HepG2 (cell line): ENCODE measurements at regions not wholly inside any gene's neighbourhood (a gene's known extent, or its start where the extent isn't known, plus 50 kb on each side); places are given as distances from the start of the nearest gene placed in this dataset.

ENCODE experiments used
- CBX2 ChIP-seq, 2 experiments: fragments of 200-600 bp in 1 of 2; sonication (generic); formaldehyde crosslinking in 1 of 2; IDR thresholded peaks; 2 replicates each; pipeline versions ENCODE4 v1.7.0 to v1.8.1; 2018 to 2022; ENCODE audit warnings: low read depth in 2 of 2, low read length in 1 of 2, mild to moderate bottlenecking in 1 of 2, missing genetic modification reagents in 1 of 2
- CEBPB ChIP-seq: IDR thresholded peaks from 2 replicates; pipeline ENCODE4 v1.6.1; 2011; ENCODE audit warnings: low read depth, low read length, improper control_type of control experiment, borderline replicate concordance
- FOXP1 ChIP-seq, 2 experiments: fragments of 450-650 bp in 1 of 2; IDR thresholded peaks; 2 replicates each; pipeline ENCODE4 v1.6.1; 2017 to 2018; ENCODE audit warnings: antibody characterized with exemption in 1 of 2
- HDAC1 ChIP-seq: sonication (generic); formaldehyde crosslinking; IDR thresholded peaks from 2 replicates; pipeline ENCODE4 v1.5.1; 2020; ENCODE audit warnings: mild to moderate bottlenecking, missing genetic modification reagents
- MAFF ChIP-seq: IDR thresholded peaks from 2 replicates; pipeline ENCODE4 v1.6.1; 2011; ENCODE audit warnings: low read depth, low read length, improper control_type of control experiment
- MAZ ChIP-seq, 2 experiments: sonication (generic) in 1 of 2; formaldehyde crosslinking in 1 of 2; IDR thresholded peaks; 2 replicates each; pipeline versions ENCODE4 v1.5.0 to v1.6.1; 2012 to 2020; ENCODE audit warnings: low read depth in 2 of 2, mild to moderate bottlenecking in 2 of 2, borderline replicate concordance in 1 of 2, improper control_type of control experiment in 1 of 2, low read length in 1 of 2, missing genetic modification reagents in 1 of 2, moderate library complexity in 1 of 2
- MXI1 ChIP-seq: IDR thresholded peaks from 3 replicates; pipeline ENCODE4 v1.6.1; 2012; ENCODE audit warnings: low read depth, low read length, inconsistent platforms, borderline replicate concordance
- TBL1XR1 ChIP-seq: fragments of 150-350 bp; IDR thresholded peaks from 2 replicates; pipeline ENCODE4 v1.6.1; 2014; ENCODE audit warnings: borderline replicate concordance, low read length; ENCODE audit not compliant: partially characterized antibody
- TCF7L2 ChIP-seq: IDR thresholded peaks from 2 replicates; pipeline ENCODE4 v1.6.1; 2011; ENCODE audit warnings: mild to moderate bottlenecking, low read depth, low read length, moderate library complexity
- ZNF274 ChIP-seq: sonication (generic); formaldehyde crosslinking; IDR thresholded peaks from 2 replicates; pipeline ENCODE4 v1.5.1; 2020; ENCODE audit warnings: mild to moderate bottlenecking, missing genetic modification reagents
- TF ChIP-seq, protein P1 (sequence below), 2 experiments: IDR thresholded peaks; 2 replicates each; pipeline ENCODE4 v1.6.1; 2011 to 2012; ENCODE audit warnings: low read length in 2 of 2, borderline replicate concordance in 1 of 2, low read depth in 1 of 2, mild to moderate bottlenecking in 1 of 2, moderate library complexity in 1 of 2
- TF ChIP-seq, protein P2 (sequence below): sonication (generic); formaldehyde crosslinking; IDR thresholded peaks from 2 replicates; pipeline ENCODE4 v1.5.0; 2020; ENCODE audit warnings: mild to moderate bottlenecking, missing genetic modification reagents, moderate library complexity
- TF ChIP-seq, protein P3 (sequence below): sonication (generic); formaldehyde crosslinking; IDR thresholded peaks from 2 replicates; pipeline ENCODE4 v1.4.0; 2020; ENCODE audit warnings: low read depth, mild to moderate bottlenecking, missing genetic modification reagents
- TF ChIP-seq, protein P4 (sequence below): sonication (generic); formaldehyde crosslinking; IDR thresholded peaks from 2 replicates; pipeline ENCODE4 v1.4.0; 2020; ENCODE audit warnings: missing genetic modification reagents, mild to moderate bottlenecking, borderline replicate concordance

DNA sequence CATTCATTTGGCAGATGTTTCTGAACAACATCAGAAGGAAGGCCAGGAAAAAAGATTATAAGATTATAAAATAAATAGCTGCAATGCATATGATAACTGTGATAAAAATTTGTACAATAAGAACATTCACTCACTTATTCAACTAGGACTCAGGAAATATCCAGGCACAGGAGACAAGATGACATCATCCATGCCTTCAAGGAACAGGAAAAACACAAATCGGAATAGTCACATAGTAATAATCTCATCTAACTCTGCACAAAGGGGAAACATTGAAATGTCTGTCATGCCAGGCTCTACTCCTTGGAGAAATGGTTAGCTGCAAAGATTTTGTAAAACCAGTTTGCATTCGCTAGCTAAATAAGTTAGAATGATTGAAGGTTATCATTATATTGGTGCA, 233.5 kb upstream of the AGTR1 start:
- TF ChIP-seq CBX2 (IDR thresholded peaks at IDR 0.05; ENCODE audit: low read depth, low read length) (no peak), CBX2 (CRISPR knock-in tag; IDR thresholded peaks at IDR 0.05; ENCODE audit: low read depth) (no peak), TBL1XR1 (no peak), MXI1 (no peak), ZNF274 (CRISPR knock-in tag) (no peak), MAFF (no peak), FOXP1 (IDR thresholded peaks at IDR 0.05) (no peak), FOXP1 (CRISPR knock-in tag; IDR thresholded peaks at IDR 0.05) (no peak), HDAC1 (CRISPR knock-in tag) (no peak), MAZ (IDR thresholded peaks at IDR 0.05; ENCODE audit: borderline replicate concordance, low read depth, low read length) (no peak), MAZ (CRISPR knock-in tag; IDR thresholded peaks at IDR 0.05; ENCODE audit: low read depth) (no peak), CEBPB (no peak), TCF7L2 (no peak)
- TF ChIP-seq, protein P1, sequence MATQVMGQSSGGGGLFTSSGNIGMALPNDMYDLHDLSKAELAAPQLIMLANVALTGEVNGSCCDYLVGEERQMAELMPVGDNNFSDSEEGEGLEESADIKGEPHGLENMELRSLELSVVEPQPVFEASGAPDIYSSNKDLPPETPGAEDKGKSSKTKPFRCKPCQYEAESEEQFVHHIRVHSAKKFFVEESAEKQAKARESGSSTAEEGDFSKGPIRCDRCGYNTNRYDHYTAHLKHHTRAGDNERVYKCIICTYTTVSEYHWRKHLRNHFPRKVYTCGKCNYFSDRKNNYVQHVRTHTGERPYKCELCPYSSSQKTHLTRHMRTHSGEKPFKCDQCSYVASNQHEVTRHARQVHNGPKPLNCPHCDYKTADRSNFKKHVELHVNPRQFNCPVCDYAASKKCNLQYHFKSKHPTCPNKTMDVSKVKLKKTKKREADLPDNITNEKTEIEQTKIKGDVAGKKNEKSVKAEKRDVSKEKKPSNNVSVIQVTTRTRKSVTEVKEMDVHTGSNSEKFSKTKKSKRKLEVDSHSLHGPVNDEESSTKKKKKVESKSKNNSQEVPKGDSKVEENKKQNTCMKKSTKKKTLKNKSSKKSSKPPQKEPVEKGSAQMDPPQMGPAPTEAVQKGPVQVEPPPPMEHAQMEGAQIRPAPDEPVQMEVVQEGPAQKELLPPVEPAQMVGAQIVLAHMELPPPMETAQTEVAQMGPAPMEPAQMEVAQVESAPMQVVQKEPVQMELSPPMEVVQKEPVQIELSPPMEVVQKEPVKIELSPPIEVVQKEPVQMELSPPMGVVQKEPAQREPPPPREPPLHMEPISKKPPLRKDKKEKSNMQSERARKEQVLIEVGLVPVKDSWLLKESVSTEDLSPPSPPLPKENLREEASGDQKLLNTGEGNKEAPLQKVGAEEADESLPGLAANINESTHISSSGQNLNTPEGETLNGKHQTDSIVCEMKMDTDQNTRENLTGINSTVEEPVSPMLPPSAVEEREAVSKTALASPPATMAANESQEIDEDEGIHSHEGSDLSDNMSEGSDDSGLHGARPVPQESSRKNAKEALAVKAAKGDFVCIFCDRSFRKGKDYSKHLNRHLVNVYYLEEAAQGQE (IDR thresholded peaks at IDR 0.05; ENCODE audit: borderline replicate concordance in 1 of 2, low read depth in 1 of 2, low read length in 2 of 2) = no peak
- TF ChIP-seq, protein P2, sequence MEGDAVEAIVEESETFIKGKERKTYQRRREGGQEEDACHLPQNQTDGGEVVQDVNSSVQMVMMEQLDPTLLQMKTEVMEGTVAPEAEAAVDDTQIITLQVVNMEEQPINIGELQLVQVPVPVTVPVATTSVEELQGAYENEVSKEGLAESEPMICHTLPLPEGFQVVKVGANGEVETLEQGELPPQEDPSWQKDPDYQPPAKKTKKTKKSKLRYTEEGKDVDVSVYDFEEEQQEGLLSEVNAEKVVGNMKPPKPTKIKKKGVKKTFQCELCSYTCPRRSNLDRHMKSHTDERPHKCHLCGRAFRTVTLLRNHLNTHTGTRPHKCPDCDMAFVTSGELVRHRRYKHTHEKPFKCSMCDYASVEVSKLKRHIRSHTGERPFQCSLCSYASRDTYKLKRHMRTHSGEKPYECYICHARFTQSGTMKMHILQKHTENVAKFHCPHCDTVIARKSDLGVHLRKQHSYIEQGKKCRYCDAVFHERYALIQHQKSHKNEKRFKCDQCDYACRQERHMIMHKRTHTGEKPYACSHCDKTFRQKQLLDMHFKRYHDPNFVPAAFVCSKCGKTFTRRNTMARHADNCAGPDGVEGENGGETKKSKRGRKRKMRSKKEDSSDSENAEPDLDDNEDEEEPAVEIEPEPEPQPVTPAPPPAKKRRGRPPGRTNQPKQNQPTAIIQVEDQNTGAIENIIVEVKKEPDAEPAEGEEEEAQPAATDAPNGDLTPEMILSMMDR (CRISPR knock-in tag) = no peak
- TF ChIP-seq, protein P3, sequence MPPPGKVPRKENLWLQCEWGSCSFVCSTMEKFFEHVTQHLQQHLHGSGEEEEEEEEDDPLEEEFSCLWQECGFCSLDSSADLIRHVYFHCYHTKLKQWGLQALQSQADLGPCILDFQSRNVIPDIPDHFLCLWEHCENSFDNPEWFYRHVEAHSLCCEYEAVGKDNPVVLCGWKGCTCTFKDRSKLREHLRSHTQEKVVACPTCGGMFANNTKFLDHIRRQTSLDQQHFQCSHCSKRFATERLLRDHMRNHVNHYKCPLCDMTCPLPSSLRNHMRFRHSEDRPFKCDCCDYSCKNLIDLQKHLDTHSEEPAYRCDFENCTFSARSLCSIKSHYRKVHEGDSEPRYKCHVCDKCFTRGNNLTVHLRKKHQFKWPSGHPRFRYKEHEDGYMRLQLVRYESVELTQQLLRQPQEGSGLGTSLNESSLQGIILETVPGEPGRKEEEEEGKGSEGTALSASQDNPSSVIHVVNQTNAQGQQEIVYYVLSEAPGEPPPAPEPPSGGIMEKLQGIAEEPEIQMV (CRISPR knock-in tag) = no peak
- TF ChIP-seq, protein P4, sequence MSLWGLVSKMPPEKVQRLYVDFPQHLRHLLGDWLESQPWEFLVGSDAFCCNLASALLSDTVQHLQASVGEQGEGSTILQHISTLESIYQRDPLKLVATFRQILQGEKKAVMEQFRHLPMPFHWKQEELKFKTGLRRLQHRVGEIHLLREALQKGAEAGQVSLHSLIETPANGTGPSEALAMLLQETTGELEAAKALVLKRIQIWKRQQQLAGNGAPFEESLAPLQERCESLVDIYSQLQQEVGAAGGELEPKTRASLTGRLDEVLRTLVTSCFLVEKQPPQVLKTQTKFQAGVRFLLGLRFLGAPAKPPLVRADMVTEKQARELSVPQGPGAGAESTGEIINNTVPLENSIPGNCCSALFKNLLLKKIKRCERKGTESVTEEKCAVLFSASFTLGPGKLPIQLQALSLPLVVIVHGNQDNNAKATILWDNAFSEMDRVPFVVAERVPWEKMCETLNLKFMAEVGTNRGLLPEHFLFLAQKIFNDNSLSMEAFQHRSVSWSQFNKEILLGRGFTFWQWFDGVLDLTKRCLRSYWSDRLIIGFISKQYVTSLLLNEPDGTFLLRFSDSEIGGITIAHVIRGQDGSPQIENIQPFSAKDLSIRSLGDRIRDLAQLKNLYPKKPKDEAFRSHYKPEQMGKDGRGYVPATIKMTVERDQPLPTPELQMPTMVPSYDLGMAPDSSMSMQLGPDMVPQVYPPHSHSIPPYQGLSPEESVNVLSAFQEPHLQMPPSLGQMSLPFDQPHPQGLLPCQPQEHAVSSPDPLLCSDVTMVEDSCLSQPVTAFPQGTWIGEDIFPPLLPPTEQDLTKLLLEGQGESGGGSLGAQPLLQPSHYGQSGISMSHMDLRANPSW (CRISPR knock-in tag) = no peak
